Ureter (tissue), 1 donor: ENCODE measurements at regions not wholly inside any gene's neighbourhood (a gene's known extent, or its start where the extent isn't known, plus 50 kb on each side); places are given as distances from the start of the nearest gene placed in this dataset.

Experiments used
- DNase-seq: peaks from one replicate; pipeline ENCODE4 v3.0.0-alpha.2; 2020; ENCODE audit warnings: low spot score
- donor health status: DM: yes; HTN: yes; CAD: no.

GRCh38 chr10:10294881-10295529 lies 722.7 kb upstream of the CELF2 start:
- no peak for DNase-seq

DNA sequence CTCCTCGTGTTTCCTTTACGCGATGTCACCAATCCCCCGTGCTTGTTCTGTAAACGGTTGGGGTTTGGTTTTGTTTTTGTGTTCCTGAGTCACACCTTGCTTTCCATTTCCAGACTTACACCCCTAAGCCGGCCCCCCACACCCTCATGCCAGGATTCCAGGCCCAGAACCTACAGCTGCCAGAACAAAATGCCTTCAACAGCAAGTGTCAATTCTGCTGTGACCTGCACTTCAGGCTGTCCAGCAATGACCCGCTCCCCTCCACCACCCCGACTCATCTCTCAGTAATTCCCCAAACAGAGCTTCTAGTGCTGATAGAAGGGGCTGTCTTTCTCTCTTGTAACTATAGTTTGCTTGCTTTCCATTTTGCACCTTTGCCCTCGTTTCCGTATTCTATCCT lies 722.1 kb upstream of the CELF2 start:
- no peak for DNase-seq

DNA sequence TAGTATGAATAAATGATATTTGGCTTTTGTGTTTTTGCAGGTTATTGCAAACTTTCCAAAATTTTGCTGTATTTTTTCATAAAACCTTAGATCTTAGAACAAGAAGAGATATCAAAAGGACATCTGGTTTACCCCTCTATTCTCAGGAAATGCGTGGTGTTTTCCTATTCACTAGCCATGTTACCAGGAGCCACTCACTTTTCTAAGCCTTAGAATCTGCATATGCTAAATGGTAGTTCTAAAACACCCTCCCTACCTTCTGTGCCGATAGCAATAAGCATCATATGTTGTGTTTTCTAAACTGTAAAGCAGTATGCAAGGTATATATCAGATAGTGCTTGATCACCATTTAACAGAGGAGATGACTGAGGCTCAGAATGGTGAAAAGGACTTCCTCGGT lies 715.0 kb upstream of the CELF2 start:
- no peak for DNase-seq

GRCh38 chr10:10307036-10307435 lies 710.6 kb upstream of the CELF2 start:
- no peak for DNase-seq

DNA sequence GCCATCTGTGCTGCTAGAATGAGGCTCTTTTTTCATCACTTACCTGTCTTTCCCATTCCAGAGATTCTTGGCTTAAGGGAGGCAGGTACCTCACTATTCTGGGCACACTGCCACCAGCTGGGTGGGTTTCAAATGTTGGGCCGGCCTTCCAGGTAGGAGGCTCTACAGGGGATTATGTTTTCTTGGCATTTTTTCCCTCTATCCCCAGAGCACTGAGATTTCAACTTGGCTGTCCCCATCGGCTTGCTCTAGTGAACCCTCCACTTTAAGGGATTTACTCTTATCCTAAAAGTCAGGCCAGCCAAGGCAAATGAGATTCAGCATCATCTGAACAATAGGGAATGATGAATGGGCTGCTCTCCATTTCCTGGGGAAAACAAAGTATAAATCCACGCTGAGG lies 710.1 kb upstream of the CELF2 start:
- DNase-seq, result no peak

DNA sequence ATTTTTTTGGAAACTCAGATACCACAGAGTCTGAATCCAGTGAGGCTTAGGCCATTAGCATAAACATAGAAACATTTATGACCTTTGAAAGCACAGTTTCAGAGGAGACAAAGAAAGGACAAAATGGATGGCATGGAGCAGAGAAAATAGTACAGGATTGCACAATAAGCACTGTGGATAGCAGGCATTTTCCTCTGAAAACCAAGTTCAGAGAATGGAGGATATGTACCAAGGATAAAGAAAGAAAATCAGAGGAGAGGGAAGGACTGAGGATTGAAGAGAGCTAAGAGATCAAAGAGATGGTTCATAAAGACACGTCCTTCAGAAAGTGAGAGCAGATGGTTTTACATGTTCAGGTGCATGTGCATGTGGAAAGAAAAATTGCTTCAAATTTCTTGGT lies 707.2 kb upstream of the CELF2 start:
- DNase-seq, result no peak

GRCh38 chr10:10311966-10312365 lies 705.7 kb upstream of the CELF2 start:
- no peak for DNase-seq

- no peak for DNase-seq
Observed at GRCh38 chr10:10313149-10313835, 704.4 kb upstream of the CELF2 start.

DNA sequence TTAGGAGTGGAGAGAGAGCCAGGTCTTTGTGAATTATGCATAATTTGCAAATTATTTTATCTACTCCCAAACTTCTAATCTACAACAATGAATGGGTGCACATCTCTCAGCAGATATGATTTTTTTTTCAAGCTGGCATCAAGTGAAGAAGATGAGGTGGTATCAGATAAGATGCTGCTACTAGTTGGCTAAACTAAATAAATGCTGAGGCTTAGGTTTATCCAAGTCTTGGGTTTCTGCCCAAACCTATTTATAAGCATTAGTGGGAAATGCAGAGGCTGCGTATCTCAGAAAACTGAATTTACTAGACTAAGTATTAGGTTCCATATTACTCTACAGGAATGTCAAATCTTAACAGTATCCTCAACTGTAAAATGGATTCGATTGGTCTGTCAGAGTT lies 703.0 kb upstream of the CELF2 start:
- DNase-seq, result no peak

- DNase-seq, result no peak
Observed at GRCh38 chr10:10315989-10316388, 701.7 kb upstream of the CELF2 start.

GRCh38 chr10:10317151-10317550 lies 700.5 kb upstream of the CELF2 start:
- no peak for DNase-seq

DNA sequence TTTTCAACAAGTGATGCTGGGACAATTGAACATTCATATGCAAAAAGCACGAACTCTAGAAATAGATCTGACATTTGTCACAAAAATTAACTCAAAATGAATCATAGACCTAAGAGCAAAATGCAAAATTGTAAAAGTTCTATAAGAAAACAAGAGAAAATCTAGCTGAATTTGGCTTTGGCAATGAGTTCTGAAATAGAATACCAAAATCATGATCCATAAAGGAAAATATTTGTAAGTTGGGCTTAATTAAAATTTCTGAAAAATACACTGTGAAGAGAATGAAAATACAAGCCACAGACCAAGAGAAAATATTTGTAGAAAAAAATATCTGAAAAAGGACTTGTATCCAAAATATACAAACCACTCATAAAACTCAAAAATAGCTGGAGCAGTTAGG lies 698.8 kb upstream of the CELF2 start:
- no peak for DNase-seq

DNA sequence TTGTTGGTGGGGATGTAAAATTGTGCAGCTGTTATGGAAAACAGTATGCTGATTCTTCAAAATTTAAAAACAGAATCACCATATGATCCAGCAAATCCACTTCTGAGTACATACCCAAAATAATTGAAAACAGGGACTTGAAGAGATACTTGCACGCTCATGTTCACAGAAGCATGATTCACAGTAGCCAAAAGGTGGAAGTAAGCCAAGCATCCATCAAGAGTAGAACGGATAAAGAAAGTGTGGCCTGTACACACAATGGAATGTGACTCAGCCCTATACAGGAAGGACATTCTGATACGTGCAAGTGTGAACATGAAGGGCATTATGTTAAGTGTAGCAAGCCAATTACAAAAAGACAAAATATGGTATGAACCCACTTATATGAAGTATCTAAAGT lies 696.7 kb upstream of the CELF2 start:
- DNase-seq, result no peak

DNA sequence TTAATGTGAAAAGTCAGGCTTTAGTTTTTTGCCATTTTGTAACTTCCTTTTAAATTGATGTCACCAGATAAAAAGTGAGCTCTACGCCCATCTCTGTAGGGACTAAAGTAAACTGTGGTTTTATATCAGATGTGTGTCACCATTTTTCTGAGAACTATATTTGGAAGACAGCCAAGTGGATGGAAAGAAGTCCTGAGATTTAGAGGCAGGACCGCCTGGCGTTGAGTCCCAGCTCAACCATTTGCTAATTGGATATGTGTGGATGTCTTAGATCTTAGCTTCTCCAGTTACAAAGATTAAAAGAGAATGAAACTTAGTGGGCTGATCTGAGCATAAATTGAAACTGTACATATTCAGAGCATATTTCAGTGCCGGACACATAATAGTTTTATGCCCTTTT lies 691.6 kb upstream of the CELF2 start:
- DNase-seq, result no peak

DNA sequence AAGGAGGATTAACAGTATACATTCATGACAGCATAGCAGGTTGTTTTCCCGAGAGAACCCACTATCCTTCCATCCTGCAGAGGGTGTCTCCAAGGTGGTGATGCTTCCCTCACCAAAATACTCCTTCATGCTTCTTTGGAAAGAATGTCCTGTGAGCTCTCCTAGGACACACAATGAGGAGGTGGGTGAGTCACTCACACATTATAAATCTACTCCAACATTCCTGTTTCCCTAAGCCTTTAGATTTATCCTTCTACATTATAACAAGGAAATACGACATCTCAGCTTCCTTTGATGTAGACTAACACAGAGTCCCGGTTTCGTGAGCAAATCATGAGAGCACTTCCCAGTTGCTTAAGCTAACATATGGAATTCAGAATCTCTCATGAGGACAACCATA lies 689.7 kb upstream of the CELF2 start:
- no peak for DNase-seq

- no peak for DNase-seq
Observed at GRCh38 chr10:10330418-10330817, 687.3 kb upstream of the CELF2 start.

- no peak for DNase-seq
Observed at GRCh38 chr10:10332786-10333185, 684.9 kb upstream of the CELF2 start.

GRCh38 chr10:10333622-10334021 lies 684.0 kb upstream of the CELF2 start:
- DNase-seq, result no peak

GRCh38 chr10:10338339-10338738 lies 679.3 kb upstream of the CELF2 start:
- no peak for DNase-seq

DNA sequence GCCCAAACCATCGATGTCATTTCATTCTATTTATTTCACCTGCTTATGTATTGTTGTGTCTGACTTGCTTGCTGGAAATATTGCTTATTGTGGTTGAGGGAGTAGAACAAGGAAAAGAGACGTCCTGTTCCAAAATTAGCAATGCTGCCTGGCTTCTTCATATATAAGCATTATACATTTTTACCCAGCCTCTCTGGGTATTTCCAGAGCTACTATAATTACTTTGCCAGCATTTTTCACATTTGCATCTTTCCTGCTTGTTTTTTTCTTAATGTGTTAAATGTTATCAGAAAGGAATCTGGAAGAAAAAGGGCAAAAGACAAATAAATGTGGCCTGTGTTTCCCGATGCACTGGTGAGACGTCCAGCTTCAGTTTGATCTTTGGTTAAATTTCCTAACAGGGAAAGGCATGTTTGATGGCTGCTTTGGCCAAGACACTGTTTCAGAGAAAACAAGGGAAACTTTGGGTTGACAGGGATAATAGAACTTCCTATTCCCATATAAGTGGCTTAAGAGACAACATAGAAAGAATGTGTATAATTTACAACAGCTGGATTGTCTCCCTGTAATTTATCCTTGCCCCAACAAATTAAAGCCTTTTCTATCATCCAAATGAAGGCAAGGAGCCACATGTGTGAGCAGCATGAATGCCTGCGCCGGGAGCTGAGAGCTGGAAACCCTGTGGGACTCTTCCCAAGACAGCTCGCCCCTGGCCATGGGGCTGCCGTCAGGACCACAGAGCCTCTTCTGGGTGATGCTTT lies 671.1 kb upstream of the CELF2 start:
- no peak for DNase-seq

DNA sequence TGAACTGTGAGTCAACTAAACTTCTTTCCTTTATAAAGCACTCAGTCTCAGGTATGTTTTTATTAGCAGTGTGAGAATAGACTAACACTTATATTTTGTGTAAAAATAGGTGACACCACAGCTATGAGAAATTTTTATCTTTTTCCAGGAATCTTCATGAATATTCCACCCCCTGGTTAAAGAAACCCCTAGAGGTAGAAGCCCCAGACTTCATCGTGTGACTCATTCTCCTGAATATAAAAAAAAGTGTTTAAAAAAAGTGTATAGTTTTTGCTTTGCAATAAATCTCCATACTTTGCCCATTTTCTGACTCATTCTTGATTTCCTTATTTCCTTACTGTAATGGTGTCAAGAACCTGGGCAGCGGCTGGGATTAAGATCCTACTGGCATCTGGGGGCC lies 667.6 kb upstream of the CELF2 start:
- no peak for DNase-seq

- DNase-seq, result no peak
Observed at GRCh38 chr10:10351451-10351850, 666.2 kb upstream of the CELF2 start.

DNA sequence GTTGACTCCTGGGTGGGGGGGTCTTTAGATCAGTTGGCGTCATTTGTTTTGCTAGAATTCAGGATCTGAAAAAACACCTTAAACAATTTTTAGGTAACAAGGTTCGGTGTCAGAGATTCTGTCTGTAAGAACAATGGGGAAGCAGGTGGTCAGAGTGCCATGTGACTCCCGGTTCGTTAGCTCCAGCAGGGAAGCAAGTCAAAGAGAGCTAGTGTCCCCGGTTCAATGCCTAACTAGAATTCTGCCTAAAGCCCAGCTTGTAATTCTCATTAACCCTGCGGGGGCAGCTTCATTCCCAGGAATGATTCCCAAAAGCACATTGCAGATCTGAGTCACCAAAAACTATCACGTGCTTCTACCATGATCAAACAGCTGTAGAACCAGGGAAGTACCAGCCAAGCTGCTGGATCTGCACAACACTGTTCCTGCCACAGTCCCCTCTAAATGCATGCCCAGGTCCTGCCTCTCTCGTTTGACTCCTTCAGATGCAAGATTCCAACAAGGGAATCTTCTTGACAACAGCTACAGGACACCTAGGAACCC lies 664.3 kb upstream of the CELF2 start:
- DNase-seq, result no peak
